ENCODE measurements at regions not wholly inside any gene's neighbourhood (a gene's known extent, or its start where the extent isn't known, plus 50 kb on each side); places are given as distances from the start of the nearest gene placed in this dataset.

GRCh38 chr1:191913260-191913977 lies 244.8 kb upstream of the RGS18 start:
- no peak for DNase-seq

GRCh38 chr1:191929383-191929782 lies 228.9 kb upstream of the RGS18 start:
- no peak for DNase-seq

- no peak for DNase-seq
Observed at GRCh38 chr1:191943684-191944083, 214.6 kb upstream of the RGS18 start.

GRCh38 chr1:191953526-191953925 lies 204.7 kb upstream of the RGS18 start:
- peak; percentile 3 for DNase-seq

GRCh38 chr1:191959856-191960255 lies 198.4 kb upstream of the RGS18 start:
- no peak for DNase-seq

GRCh38 chr1:191963286-191963685 lies 195.0 kb upstream of the RGS18 start:
- DNase-seq: peak; percentile 69

GRCh38 chr1:191963781-191964455 lies 194.3 kb upstream of the RGS18 start:
- peak; percentile 79 for DNase-seq

- DNase-seq: peak; percentile 5
Observed at GRCh38 chr1:191969290-191969689, 189.0 kb upstream of the RGS18 start.

GRCh38 chr1:191970116-191970515 lies 188.1 kb upstream of the RGS18 start:
- no peak for DNase-seq

- no peak for DNase-seq
Observed at GRCh38 chr1:191971447-191971846, 186.8 kb upstream of the RGS18 start.

- no peak for DNase-seq
Observed at GRCh38 chr1:191974004-191974403, 184.3 kb upstream of the RGS18 start.

GRCh38 chr1:191977874-191978506 lies 180.3 kb upstream of the RGS18 start:
- DNase-seq: no peak

- no peak for DNase-seq
Observed at GRCh38 chr1:191984856-191985255, 173.4 kb upstream of the RGS18 start.

- no peak for DNase-seq
Observed at GRCh38 chr1:191992118-191992517, 166.1 kb upstream of the RGS18 start.

- DNase-seq: peak; percentile 54
Observed at GRCh38 chr1:191993549-191993948, 164.7 kb upstream of the RGS18 start.

GRCh38 chr1:192002063-192002462 lies 156.2 kb upstream of the RGS18 start:
- DNase-seq: no peak

GRCh38 chr1:192003295-192004077 lies 154.8 kb upstream of the RGS18 start:
- no peak for DNase-seq

- DNase-seq: no peak
Observed at GRCh38 chr1:192005976-192006375, 152.3 kb upstream of the RGS18 start.

- DNase-seq: no peak
Observed at GRCh38 chr1:192008281-192008825, 149.9 kb upstream of the RGS18 start.

- DNase-seq: peak; percentile 40
Observed at GRCh38 chr1:192010406-192010805, 147.9 kb upstream of the RGS18 start.

- DNase-seq: no peak
Observed at GRCh38 chr1:192011525-192011924, 146.7 kb upstream of the RGS18 start.

- no peak for DNase-seq
Observed at GRCh38 chr1:192022827-192023226, 135.4 kb upstream of the RGS18 start.

GRCh38 chr1:192024881-192025280 lies 133.4 kb upstream of the RGS18 start:
- DNase-seq: no peak

Data from fibroblast of skin of right quadriceps (primary cell).